HG02938 (cell line): ENCODE measurements at regions not wholly inside any gene's neighbourhood (a gene's known extent, or its start where the extent isn't known, plus 50 kb on each side); places are given as distances from the start of the nearest gene placed in this dataset.

Experiments
- ATAC-seq: cut with Tn5 transposase; IDR thresholded peaks from one replicate; pipeline ENCODE4 v1.9.1; 2021; ENCODE audit warnings: mild to moderate bottlenecking, moderate library complexity; ENCODE audit not compliant: unreplicated experiment

DNA sequence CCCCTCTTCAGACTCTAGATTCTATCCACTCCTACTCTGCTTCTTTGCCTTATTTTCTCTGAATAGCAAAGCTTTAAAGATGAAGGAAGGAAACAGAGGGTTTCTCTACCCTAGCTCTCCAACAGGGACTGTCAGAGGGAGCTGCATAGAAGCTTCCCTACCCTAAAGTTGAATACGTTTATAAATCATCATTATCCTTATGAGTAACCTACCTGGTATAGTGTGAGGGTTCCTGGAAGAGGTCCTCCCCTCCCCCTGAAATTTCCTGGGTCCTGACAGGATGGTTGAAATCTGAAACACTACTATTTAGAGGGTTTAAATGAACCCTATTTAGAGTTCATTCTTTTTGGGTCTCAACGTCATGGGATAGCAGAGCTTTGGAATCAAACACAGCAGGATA lies 187.0 kb upstream of the RBPJ start:
- no peak for ATAC-seq

GRCh38 chr4:26135331-26135730 lies 185.5 kb upstream of the RBPJ start:
- ATAC-seq, result no peak

- ATAC-seq, result no peak
Observed at GRCh38 chr4:26136615-26137014, 184.2 kb upstream of the RBPJ start.

- ATAC-seq, result no peak
Observed at GRCh38 chr4:26137288-26137687, 183.5 kb upstream of the RBPJ start.

DNA sequence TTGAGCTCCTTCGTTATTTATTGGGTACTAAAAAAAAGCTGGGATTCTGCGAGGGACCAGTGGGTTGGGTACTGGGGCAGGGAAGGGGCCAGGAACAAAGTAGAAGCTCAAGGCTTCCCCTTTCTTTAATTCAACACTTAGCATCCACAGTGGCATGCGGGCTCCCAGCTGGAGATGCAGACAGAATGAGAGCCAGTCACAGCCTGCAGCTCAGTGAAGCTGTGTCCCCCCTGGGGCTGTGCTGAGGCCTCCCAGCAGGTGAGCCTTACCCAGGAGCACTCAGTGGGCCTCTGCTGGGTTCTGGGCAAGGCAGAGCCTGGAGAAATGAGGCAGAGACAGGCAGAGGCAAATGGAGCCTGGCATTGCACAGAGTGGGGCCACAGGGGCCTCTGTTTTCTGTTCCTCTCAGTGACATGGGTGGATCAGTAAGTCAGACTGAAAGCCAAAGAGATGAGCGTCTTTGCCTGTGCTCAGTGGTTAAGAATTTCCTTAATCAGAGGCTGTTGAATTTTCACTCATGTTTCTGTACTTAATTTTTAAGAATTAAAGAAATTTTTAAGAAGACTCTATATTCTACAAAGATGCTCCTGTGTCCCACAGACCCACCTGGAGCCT lies 181.4 kb upstream of the RBPJ start:
- no peak for ATAC-seq

DNA sequence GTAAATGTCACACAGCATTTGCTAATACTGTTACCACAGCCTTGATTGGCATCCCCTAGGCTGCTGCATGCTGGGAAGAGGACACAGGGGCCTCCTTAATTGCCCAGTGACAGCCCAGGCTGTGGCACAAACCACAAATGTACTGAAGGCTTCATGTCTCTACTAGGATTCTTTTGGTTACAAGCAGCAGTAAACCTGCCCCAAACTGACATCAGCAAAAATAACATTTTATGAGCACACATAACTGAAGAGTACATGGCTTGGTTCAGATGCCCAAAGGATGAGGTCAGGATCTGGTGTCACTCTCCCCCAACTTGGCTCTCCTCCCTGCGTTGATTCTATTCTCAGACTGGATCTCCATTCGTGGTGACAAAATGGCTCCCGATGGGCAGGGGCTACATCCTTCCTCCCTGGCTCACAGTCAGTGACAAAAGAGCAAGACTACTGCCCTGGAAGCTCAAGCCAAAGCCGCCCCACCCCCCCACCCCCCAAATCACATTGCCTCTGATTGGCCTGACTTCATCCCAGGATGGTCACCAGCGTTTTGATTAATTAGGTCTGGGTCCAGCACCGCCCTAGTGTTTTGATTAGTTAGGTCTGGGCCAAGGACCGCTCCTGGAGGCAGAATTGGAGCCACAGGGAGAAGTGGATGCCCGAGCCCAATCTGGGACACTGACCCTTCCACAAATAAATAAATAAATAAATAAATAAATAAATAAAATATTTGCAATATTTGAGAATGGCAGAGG lies 180.5 kb upstream of the RBPJ start:
- ATAC-seq, result no peak

DNA sequence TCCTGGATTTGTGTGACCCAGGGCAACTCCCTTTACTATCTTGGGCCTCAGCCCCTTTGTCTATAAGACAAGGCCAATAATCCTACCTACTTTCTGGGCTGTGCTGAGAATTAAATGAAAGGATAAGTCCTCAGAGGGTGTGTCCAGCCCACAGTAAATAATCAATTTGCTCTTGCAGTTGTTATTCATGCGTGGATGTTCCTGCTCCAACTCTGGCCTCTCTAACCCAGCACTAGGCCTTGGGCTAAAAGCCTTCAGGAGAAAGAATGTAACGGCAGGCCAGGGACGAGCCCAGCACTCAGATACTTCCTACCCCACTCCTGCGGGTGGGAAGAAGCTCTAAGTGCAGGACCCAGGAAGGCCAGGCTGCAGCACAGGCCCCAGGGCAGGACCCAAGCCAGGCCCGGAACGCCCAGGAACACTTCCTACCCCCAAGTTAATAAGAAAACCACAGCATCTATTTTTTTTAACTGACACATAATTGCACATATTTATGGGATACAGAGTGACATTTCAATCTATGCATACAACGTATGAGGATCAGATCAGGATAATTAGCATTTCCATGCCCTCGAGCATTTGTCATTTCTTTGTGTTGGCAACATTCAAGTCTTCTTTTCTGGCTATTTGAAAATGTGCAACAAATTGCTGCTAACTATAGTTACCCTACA lies 179.6 kb upstream of the RBPJ start:
- ATAC-seq, result no peak

- ATAC-seq, result no peak
Observed at GRCh38 chr4:26141911-26142638, 178.7 kb upstream of the RBPJ start.

- ATAC-seq, result no peak
Observed at GRCh38 chr4:26144526-26145155, 176.2 kb upstream of the RBPJ start.

DNA sequence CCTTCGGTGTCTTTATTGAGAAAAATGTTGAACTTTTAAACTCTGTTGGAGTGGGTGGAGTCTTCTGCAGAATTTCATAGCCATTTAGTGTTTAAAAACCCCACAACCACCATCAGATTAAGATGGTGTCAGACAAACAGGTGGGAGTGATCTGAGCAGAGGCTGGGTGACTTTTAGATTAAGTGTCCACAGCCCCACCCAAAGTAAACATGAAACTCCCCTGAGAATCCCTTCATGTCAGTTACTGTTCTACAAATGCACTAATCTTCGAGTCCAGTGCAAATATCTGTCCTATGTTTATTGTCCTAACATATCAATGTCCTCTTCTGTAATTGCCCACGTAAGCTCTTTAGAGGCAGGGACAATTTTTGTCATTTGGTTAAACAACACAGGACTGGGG lies 175.6 kb upstream of the RBPJ start:
- ATAC-seq, result no peak

- no peak for ATAC-seq
Observed at GRCh38 chr4:26148927-26149326, 171.9 kb upstream of the RBPJ start.

- ATAC-seq, result no peak
Observed at GRCh38 chr4:26150948-26151347, 169.9 kb upstream of the RBPJ start.

DNA sequence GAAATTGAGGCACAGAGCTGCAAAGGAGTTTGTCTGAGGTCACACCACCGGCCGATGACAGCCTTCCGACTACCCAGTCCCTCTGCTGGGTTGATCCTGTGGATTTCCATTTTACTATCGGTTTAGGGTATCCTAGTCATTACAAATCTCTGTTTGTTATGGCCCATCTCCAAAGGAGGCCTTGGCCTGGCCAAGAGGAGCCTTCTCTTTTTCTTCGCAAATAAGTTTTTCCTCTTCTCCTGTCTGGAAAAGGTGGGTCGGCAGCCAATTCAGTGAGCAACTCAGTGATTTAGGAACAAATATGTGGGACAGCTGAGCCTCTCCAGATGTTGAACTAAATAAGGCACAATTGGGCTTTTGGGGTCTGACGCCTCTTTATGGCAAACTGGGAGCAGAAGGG lies 169.2 kb upstream of the RBPJ start:
- no peak for ATAC-seq

DNA sequence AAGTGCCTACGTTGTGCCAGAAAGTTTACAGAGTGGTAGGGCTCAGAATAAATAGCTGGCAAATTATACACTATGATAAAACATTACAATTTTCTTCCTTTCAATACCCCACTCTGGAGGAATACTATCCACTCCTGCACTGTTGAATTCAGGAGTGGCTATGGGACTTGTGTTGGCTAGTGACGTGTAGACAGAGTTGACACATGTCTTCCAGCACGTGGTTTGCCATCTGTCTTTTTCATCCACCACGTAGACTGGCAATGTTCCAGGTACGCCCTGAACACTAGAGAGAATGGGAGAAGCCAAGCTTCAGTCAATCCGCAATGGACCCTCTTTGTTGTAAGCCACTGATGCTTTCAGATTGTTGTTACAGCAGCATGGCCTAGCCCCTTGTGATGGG lies 168.8 kb upstream of the RBPJ start:
- no peak for ATAC-seq

DNA sequence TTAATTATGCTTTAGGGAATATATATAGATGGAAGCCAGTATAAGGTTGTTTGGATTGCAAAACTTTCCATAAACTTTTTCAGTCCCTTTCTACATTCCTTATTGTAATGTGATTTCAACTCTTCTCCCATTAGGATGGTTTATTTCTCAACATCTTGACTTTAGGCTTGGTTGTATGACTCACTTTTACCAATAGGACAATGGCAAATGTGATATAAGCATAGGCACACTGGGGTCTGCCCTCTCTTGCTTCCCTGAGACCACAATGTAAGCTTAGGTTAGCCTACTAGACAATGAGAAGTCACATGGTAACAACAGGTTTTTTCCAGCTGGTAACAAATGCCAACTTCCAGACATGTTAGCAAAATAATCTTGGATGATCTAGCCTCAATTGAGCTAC lies 163.3 kb upstream of the RBPJ start:
- ATAC-seq, result no peak

- no peak for ATAC-seq
Observed at GRCh38 chr4:26160591-26160990, 160.2 kb upstream of the RBPJ start.

- no peak for ATAC-seq
Observed at GRCh38 chr4:26161030-26161824, 159.6 kb upstream of the RBPJ start.

DNA sequence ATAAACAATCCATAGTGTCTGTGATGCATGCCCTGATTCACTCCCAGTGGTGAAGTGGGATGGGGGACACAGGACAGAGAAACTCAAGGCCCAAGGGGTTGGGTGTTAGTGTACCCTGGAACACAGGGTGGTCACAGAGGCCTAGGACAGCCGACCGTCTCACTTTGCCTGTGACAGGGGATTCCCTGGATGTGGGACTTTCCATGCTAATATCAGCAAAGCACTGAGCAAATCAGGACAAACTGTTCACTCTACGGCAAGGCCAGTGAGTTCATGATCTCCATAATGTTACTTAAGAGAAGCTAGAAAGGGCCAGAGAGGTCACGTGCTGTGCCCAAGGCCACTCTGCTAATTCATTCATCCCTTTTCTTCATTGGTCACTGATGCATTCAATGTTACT lies 158.7 kb upstream of the RBPJ start:
- ATAC-seq, result no peak

GRCh38 chr4:26163425-26164362 lies 157.1 kb upstream of the RBPJ start:
- ATAC-seq, result no peak
